Neural cell (in vitro differentiated cells): ENCODE measurements at regions not wholly inside any gene's neighbourhood (a gene's known extent, or its start where the extent isn't known, plus 50 kb on each side); places are given as distances from the start of the nearest gene placed in this dataset.

Experiments used
- H2AFZ ChIP-seq: fragments of 200-600, 300-800 bp; sonication (generic), shearing (Covaris generic); 2 replicates; pipeline ENCODE4 v1.6.0; 2014; ENCODE audit warnings: low read depth, mild to moderate bottlenecking, antibody characterized with exemption, low read length, moderate library complexity
- H3F3A ChIP-seq: fragments of 200-600 bp; shearing (Covaris generic); 2 replicates; pipeline ENCODE4 v1.6.1; 2016; ENCODE audit warnings: mild to moderate bottlenecking, moderate library complexity, mixed read lengths, antibody characterized with exemption, low read length; ENCODE audit not compliant: insufficient read depth, poor library complexity, severe bottlenecking
- H3K27ac ChIP-seq: fragments of 200-600, 300-800 bp; sonication (generic), shearing (Covaris generic); 2 replicates; pipeline ENCODE4 v1.5.1; 2014; ENCODE audit warnings: mild to moderate bottlenecking, low read length, moderate library complexity
- H3K27me3 ChIP-seq: fragments of 300-800, 200-600 bp; sonication (generic), shearing (Covaris generic); 2 replicates; pipeline ENCODE4 v1.6.0; 2014; ENCODE audit warnings: mild to moderate bottlenecking, low read depth, low read length, moderate library complexity; ENCODE audit not compliant: insufficient read depth
- H3K36me3 ChIP-seq: fragments of 300-800, 200-600 bp; sonication (generic), shearing (Covaris generic); 2 replicates; pipeline ENCODE4 v1.5.1; 2014; ENCODE audit warnings: mild to moderate bottlenecking, antibody characterized with exemption, low read length, moderate library complexity; ENCODE audit not compliant: insufficient read depth
- H3K4me2 ChIP-seq: fragments of 300-800, 200-600 bp; sonication (generic), shearing (Covaris generic); 2 replicates; pipeline ENCODE4 v1.6.0; 2014; ENCODE audit warnings: mild to moderate bottlenecking, low read length
- H3K4me3 ChIP-seq: fragments of 300-800, 200-600 bp; sonication (generic), shearing (Covaris generic); 2 replicates; pipeline ENCODE4 v1.5.1; 2014; ENCODE audit warnings: mild to moderate bottlenecking, low read length, moderate library complexity
- H3K79me2 ChIP-seq: fragments of 200-600 bp; shearing (Covaris generic); replicated peaks from 2 replicates; pipeline ENCODE4 v1.6.0; 2014; ENCODE audit warnings: mild to moderate bottlenecking, low read length, moderate library complexity; ENCODE audit not compliant: insufficient read depth
- H3K9ac ChIP-seq: fragments of 300-800, 200-600 bp; sonication (generic), shearing (Covaris generic); 2 replicates; pipeline ENCODE4 v1.6.1; 2016; ENCODE audit warnings: mild to moderate bottlenecking, low read length, mixed read lengths
- H3K9me2 ChIP-seq: fragments of 200-600 bp; shearing (Covaris generic); 2 replicates; pipeline ENCODE4 v1.6.1; 2016; ENCODE audit warnings: mild to moderate bottlenecking, low read length, mixed read lengths; ENCODE audit not compliant: insufficient read depth
- H3K9me3 ChIP-seq: fragments of 200-600, 300-800 bp; sonication (generic), shearing (Covaris generic); 2 replicates; pipeline ENCODE4 v1.6.1; 2016; ENCODE audit warnings: mild to moderate bottlenecking, mixed run types, low read length, moderate library complexity, mixed read lengths
- H4K20me1 ChIP-seq: fragments of 200-600 bp; shearing (Covaris generic); 2 replicates; pipeline ENCODE4 v1.6.1; 2016; ENCODE audit warnings: mild to moderate bottlenecking, mixed run types; ENCODE audit not compliant: insufficient read depth
- EP300 ChIP-seq: fragments of 450-650 bp; conservative IDR thresholded peaks from 2 replicates; pipeline ENCODE4 v1.6.1; 2014; ENCODE audit warnings: antibody characterized with exemption, mild to moderate bottlenecking, moderate library complexity; ENCODE audit not compliant: poor library complexity, severe bottlenecking
- EZH2 ChIP-seq: fragments of 200-600, 300-800 bp; shearing (Covaris generic), sonication (generic); IDR thresholded peaks from 2 replicates; pipeline ENCODE4 v1.6.1; 2014; ENCODE audit warnings: antibody characterized with exemption, low read length, borderline replicate concordance, mild to moderate bottlenecking; ENCODE audit not compliant: insufficient read depth, poor library complexity, severe bottlenecking
- MXI1 ChIP-seq: fragments of 450-650 bp; conservative IDR thresholded peaks from 2 replicates; pipeline ENCODE4 v1.6.1; 2014; ENCODE audit warnings: antibody characterized with exemption, mild to moderate bottlenecking; ENCODE audit not compliant: poor library complexity, severe bottlenecking
- POLR2AphosphoS5 ChIP-seq: IDR thresholded peaks from 2 replicates; pipeline ENCODE4 v1.6.1; 2012
- RAD21 ChIP-seq: fragments of 450-650 bp; conservative IDR thresholded peaks from 2 replicates; pipeline ENCODE4 v1.6.1; 2014; ENCODE audit warnings: antibody characterized with exemption, mild to moderate bottlenecking, moderate library complexity
- SMC3 ChIP-seq: fragments of 450-650 bp; conservative IDR thresholded peaks from 2 replicates; pipeline ENCODE4 v1.6.1; 2014; ENCODE audit warnings: antibody characterized with exemption, mild to moderate bottlenecking, moderate library complexity; ENCODE audit not compliant: poor library complexity
- TAF1 ChIP-seq: IDR thresholded peaks from 2 replicates; pipeline ENCODE4 v1.6.1; 2012; ENCODE audit warnings: low read depth
- TF ChIP-seq, protein P1 (sequence below): IDR thresholded peaks from 2 replicates; pipeline ENCODE4 v1.6.1; 2012; ENCODE audit warnings: borderline replicate concordance
- TF ChIP-seq, protein P2 (sequence below): fragments of 450-650 bp; IDR thresholded peaks from 2 replicates; pipeline ENCODE4 v1.5.1; 2014; ENCODE audit warnings: antibody characterized with exemption, mild to moderate bottlenecking, moderate library complexity; ENCODE audit not compliant: poor library complexity, severe bottlenecking

DNA sequence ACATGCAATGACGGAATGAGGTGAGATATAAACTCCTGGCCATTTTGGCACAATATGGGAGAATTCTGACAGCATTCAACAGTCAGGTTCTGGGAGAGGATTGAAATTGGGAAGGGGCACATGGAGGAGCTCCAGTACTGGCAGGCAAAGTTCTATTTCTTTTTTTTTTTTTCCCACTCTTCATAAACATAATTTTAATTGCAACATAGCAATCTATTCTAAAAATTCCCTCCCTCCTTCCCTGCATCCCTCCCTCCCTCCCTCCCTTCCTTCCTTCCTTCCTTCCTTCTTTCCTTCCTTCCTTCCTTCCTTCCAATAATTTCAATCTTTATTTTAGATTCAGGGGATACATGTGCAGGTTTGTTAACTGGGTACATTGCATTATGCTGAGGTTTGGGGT is 93.2 kb downstream of the PTCSC3 start:
- H2AFZ ChIP-seq, result no peak overlapping the region
- no peaks in the 10 kb centered on the region for H3K79me2 ChIP-seq
- H3K27me3 ChIP-seq, result no peaks in the 10 kb centered on the region
- H3K4me2 ChIP-seq, result no peak overlapping the region
- H3K9me2 ChIP-seq, result no peaks in the 10 kb centered on the region
- TF ChIP-seq, protein P1, sequence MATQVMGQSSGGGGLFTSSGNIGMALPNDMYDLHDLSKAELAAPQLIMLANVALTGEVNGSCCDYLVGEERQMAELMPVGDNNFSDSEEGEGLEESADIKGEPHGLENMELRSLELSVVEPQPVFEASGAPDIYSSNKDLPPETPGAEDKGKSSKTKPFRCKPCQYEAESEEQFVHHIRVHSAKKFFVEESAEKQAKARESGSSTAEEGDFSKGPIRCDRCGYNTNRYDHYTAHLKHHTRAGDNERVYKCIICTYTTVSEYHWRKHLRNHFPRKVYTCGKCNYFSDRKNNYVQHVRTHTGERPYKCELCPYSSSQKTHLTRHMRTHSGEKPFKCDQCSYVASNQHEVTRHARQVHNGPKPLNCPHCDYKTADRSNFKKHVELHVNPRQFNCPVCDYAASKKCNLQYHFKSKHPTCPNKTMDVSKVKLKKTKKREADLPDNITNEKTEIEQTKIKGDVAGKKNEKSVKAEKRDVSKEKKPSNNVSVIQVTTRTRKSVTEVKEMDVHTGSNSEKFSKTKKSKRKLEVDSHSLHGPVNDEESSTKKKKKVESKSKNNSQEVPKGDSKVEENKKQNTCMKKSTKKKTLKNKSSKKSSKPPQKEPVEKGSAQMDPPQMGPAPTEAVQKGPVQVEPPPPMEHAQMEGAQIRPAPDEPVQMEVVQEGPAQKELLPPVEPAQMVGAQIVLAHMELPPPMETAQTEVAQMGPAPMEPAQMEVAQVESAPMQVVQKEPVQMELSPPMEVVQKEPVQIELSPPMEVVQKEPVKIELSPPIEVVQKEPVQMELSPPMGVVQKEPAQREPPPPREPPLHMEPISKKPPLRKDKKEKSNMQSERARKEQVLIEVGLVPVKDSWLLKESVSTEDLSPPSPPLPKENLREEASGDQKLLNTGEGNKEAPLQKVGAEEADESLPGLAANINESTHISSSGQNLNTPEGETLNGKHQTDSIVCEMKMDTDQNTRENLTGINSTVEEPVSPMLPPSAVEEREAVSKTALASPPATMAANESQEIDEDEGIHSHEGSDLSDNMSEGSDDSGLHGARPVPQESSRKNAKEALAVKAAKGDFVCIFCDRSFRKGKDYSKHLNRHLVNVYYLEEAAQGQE, result no peak
- TF ChIP-seq MXI1, result no peak
- no peak for TF ChIP-seq SMC3
- no peak for TF ChIP-seq EP300
- TF ChIP-seq, protein P2, sequence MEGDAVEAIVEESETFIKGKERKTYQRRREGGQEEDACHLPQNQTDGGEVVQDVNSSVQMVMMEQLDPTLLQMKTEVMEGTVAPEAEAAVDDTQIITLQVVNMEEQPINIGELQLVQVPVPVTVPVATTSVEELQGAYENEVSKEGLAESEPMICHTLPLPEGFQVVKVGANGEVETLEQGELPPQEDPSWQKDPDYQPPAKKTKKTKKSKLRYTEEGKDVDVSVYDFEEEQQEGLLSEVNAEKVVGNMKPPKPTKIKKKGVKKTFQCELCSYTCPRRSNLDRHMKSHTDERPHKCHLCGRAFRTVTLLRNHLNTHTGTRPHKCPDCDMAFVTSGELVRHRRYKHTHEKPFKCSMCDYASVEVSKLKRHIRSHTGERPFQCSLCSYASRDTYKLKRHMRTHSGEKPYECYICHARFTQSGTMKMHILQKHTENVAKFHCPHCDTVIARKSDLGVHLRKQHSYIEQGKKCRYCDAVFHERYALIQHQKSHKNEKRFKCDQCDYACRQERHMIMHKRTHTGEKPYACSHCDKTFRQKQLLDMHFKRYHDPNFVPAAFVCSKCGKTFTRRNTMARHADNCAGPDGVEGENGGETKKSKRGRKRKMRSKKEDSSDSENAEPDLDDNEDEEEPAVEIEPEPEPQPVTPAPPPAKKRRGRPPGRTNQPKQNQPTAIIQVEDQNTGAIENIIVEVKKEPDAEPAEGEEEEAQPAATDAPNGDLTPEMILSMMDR, result no peak
- TF ChIP-seq RAD21, result no peak
- no peak for TF ChIP-seq TAF1
- no peak for TF ChIP-seq EZH2
- no peak for TF ChIP-seq POLR2AphosphoS5
- no peak overlapping the region for H3K4me3 ChIP-seq
- no peak overlapping the region for H3K9ac ChIP-seq
- H4K20me1 ChIP-seq, result no peaks in the 10 kb centered on the region
- no peak overlapping the region for H3K27ac ChIP-seq
- H3K36me3 ChIP-seq, result no peaks in the 10 kb centered on the region
- H3F3A ChIP-seq, result no peaks in the 10 kb centered on the region
- no peaks in the 10 kb centered on the region for H3K9me3 ChIP-seq

DNA sequence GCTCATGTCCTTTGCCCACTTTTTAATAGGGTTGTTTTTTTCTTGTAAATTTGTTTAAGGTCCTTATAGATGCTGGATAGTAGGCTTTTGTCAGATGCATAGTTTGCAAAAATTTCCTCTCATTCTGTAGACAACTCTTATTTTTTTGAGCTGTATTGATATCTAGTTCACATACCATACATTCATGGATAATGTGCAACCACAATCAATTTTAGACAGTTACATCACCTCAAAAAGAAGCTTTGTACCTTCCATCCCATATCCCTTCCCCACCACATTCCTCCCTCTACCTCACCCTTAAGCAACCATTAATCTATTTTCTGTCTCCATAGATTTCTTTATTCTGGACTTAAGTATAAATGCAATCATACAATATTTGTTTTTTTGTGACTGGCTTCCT is 98.4 kb downstream of the PTCSC3 start:
- Histone ChIP-seq H3K79me2 (no peaks in the 10 kb centered on the region), H3K9ac (no peak overlapping the region), H3K9me2 (no peaks in the 10 kb centered on the region), H4K20me1 (no peaks in the 10 kb centered on the region), H3K9me3 (no peaks in the 10 kb centered on the region), H3K27ac (no peak overlapping the region), H2AFZ (no peak overlapping the region), H3K36me3 (no peaks in the 10 kb centered on the region), H3K27me3 (no peaks in the 10 kb centered on the region), H3K4me2 (no peak overlapping the region), H3F3A (no peaks in the 10 kb centered on the region), H3K4me3 (no peak overlapping the region)
- no peak for TF ChIP-seq EZH2
- TF ChIP-seq RAD21, result no peak
- TF ChIP-seq, protein P2, result no peak
- TF ChIP-seq MXI1, result no peak
- no peak for TF ChIP-seq TAF1
- no peak for TF ChIP-seq POLR2AphosphoS5
- no peak for TF ChIP-seq EP300
- TF ChIP-seq, protein P1, result no peak
- no peak for TF ChIP-seq SMC3
